ENCODE measurements at regions not wholly inside any gene's neighbourhood (a gene's known extent, or its start where the extent isn't known, plus 50 kb on each side); places are given as distances from the start of the nearest gene placed in this dataset.
A peak's percentile ranks its signal among the peaks of the same experiment; 100 is the strongest.

DNA sequence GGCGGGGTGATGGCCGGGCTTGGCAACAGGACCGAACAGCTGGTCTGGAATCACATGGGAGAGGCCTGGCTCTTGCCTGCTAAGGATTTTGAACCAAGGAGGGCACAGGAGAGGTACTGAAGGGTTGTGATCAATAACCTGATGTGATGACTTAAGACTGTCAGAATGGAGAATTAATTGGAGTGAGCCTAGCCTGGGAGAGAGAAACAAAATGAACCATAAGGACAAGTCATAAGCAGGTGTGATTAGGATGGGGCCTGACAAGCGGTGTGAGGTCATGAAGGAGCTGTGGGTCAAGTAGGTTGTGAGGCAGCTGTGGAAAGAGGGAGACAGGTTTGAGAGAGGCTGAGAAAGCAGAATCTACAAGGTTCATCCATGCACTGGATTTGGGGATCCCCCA is 104.6 kb downstream of the MED10 start:
- TF ChIP-seq CTCF (IDR thresholded peaks at IDR 0.05; ENCODE audit: extremely low read depth, missing control alignments): no peak
- no peak for DNase-seq (ENCODE audit: low spot score)

GRCh38 chr5:6273090-6273735 is 105.1 kb downstream of the MED10 start:
- peak; percentile 11 for DNase-seq (ENCODE audit: low spot score)
- TF ChIP-seq CTCF (IDR thresholded peaks at IDR 0.05; ENCODE audit: extremely low read depth, missing control alignments): no peak

DNA sequence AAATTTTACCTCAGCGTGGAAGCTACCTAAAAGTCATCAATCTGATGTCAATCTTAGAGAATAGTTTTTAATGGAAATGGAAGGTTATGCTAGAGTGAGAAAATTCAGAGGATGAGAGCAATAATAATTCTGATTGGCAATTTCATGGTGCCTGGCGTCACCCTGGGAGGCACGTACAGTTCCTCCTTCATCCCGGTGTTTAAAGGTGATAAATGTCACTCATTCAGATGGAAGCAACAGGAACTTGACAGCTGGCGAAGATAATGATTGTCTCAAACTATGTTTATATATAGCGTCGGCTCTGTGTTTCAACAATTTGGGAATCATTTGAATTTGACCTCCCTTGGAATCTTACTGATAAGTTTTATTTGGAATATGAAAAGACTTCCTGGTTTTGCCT is 108.4 kb downstream of the MED10 start:
- no peak for DNase-seq (ENCODE audit: low spot score)
- no peak for TF ChIP-seq CTCF (IDR thresholded peaks at IDR 0.05; ENCODE audit: extremely low read depth, missing control alignments)

DNA sequence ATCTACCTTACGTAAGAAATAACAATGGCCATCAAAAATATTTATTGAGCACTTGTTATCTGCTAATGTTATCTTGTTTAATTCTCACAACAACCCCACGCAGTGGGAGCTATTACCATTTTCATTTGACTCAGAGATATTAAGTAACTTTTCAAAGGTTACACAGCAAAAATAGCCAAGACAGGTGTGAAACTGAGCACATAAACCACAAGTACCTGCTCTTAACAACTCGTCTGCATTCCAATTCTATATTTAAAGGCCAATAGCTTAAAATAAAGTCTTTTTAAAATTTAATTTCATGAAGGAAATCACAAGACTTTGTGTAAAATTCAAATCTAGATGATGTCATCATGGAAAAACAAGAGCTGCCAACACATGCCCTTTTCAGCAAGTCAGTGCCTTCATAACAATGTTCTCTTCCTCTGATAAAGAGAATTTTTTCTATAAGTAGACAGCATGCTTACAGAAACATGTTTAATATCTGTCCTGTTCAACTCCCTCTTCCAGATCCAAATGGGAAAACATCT is 111.6 kb downstream of the MED10 start:
- no peak for DNase-seq (ENCODE audit: low spot score)
- TF ChIP-seq CTCF (IDR thresholded peaks at IDR 0.05; ENCODE audit: extremely low read depth, missing control alignments): no peak

GRCh38 chr5:6264394-6264793 is 114.0 kb downstream of the MED10 start:
- DNase-seq (ENCODE audit: low spot score): no peak
- TF ChIP-seq CTCF (IDR thresholded peaks at IDR 0.05; ENCODE audit: extremely low read depth, missing control alignments): no peak

GRCh38 chr5:6262651-6263363 is 115.5 kb downstream of the MED10 start:
- TF ChIP-seq CTCF (IDR thresholded peaks at IDR 0.05; ENCODE audit: extremely low read depth, missing control alignments): no peak
- DNase-seq (ENCODE audit: low spot score): no peak

GRCh38 chr5:6261668-6262067 is 116.7 kb downstream of the MED10 start:
- TF ChIP-seq CTCF (IDR thresholded peaks at IDR 0.05; ENCODE audit: extremely low read depth, missing control alignments): no peak
- DNase-seq (ENCODE audit: low spot score): no peak
